Transverse colon (tissue), 4 donors: ENCODE measurements at regions not wholly inside any gene's neighbourhood (a gene's known extent, or its start where the extent isn't known, plus 50 kb on each side); places are given as distances from the start of the nearest gene placed in this dataset.

Source experiments
- CTCF ChIP-seq, 5 experiments: fragments of 200-600 bp in 3 of 5; fragments of 450-650 bp in 2 of 5; sonication (generic) in 3 of 5; IDR thresholded peaks; 1 replicate in 2 of 5; 2 replicates in 3 of 5; pipeline ENCODE4 v1.5.1; 2016 to 2017; ENCODE audit warnings: antibody characterized with exemption in 5 of 5, inconsistent platforms in 3 of 5, mild to moderate bottlenecking in 2 of 5, moderate library complexity in 1 of 5
- EP300 ChIP-seq: sonication (generic); formaldehyde crosslinking; IDR thresholded peaks from one replicate; pipeline ENCODE4 v1.6.1; 2017; ENCODE audit warnings: antibody characterized with exemption, low read depth
- POLR2A ChIP-seq: fragments of 450-650 bp; IDR thresholded peaks from one replicate; pipeline ENCODE4 v1.6.1; 2016; ENCODE audit warnings: antibody characterized with exemption, mild to moderate bottlenecking, moderate library complexity
- POLR2AphosphoS5 ChIP-seq, 3 donors: sonication (generic); formaldehyde crosslinking; IDR thresholded peaks; one replicate each; pipeline ENCODE4 v1.6.1; 2016; ENCODE audit warnings: antibody characterized with exemption in 3 of 3

DNA sequence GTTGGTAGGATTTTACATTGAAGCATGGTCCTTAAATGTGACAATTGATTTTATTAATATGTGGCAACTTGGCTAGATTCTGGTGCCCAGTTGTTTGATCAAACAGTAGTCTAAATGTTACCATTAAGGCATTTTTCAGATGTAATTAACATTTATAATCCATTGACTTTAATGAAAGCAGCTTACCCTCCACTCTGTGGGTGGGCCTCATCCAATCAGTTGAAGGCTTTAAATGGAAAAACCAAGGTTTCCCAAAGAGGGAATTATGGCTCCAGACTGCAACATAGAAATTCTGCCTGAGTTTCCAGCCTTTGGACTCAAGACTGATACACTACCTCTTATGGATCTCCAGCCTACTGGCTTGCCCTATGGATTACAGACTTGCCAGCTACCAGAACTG is 1153.2 kb downstream of the BCL11B start:
- TF ChIP-seq POLR2AphosphoS5 (IDR thresholded peaks at IDR 0.05): no peak
- TF ChIP-seq CTCF (IDR thresholded peaks at IDR 0.05): no peak
- no peak for TF ChIP-seq POLR2A
- TF ChIP-seq EP300: no peak
